22Rv1 (cell line): ENCODE measurements at regions not wholly inside any gene's neighbourhood (a gene's known extent, or its start where the extent isn't known, plus 50 kb on each side); places are given as distances from the start of the nearest gene placed in this dataset.

Experiments used
- ZFX ChIP-seq: fragments of 450-650 bp; IDR thresholded peaks from 2 replicates; pipeline ENCODE4 v1.6.1; 2017; ENCODE audit warnings: antibody characterized with exemption, borderline replicate concordance
- TF ChIP-seq, protein P1 (sequence below): fragments of 450-650 bp; IDR thresholded peaks from 2 replicates; pipeline ENCODE4 v1.5.1; 2017; ENCODE audit warnings: mild to moderate bottlenecking

DNA sequence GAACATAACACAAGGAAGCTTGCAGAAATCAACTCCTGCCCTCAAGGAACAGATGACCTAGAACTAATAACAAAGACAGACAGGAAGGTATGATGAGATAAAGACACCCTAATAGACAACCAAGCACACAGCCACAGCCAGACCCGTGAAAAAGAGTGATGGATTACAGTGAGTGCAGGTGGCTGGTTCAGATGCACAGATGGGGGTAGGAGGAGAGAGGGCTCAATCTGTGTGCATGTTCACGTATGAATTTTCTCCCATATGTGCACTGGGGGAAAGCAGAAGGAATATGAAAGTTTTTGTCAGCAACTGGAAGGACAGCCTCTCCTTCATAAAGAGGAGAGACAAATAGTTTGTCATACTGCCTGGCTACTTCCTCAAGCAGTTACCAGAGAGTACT lies 367.1 kb downstream of the PBX1 start:
- TF ChIP-seq, protein P1, sequence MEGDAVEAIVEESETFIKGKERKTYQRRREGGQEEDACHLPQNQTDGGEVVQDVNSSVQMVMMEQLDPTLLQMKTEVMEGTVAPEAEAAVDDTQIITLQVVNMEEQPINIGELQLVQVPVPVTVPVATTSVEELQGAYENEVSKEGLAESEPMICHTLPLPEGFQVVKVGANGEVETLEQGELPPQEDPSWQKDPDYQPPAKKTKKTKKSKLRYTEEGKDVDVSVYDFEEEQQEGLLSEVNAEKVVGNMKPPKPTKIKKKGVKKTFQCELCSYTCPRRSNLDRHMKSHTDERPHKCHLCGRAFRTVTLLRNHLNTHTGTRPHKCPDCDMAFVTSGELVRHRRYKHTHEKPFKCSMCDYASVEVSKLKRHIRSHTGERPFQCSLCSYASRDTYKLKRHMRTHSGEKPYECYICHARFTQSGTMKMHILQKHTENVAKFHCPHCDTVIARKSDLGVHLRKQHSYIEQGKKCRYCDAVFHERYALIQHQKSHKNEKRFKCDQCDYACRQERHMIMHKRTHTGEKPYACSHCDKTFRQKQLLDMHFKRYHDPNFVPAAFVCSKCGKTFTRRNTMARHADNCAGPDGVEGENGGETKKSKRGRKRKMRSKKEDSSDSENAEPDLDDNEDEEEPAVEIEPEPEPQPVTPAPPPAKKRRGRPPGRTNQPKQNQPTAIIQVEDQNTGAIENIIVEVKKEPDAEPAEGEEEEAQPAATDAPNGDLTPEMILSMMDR: no peak
- TF ChIP-seq ZFX: no peak
